ENCODE measurements at regions not wholly inside any gene's neighbourhood (a gene's known extent, or its start where the extent isn't known, plus 50 kb on each side); places are given as distances from the start of the nearest gene placed in this dataset.

- TF ChIP-seq CTCF (IDR thresholded peaks at IDR 0.05) (no peak), POLR2A (IDR thresholded peaks at IDR 0.05) (no peak)
These were observed 66.9 kb downstream of the BAMBI start for GRCh38 chr10:28744069-28744768.

Measured in heart left ventricle (tissue), 13 donors.